ENCODE measurements at regions not wholly inside any gene's neighbourhood (a gene's known extent, or its start where the extent isn't known, plus 50 kb on each side); places are given as distances from the start of the nearest gene placed in this dataset.

DNA sequence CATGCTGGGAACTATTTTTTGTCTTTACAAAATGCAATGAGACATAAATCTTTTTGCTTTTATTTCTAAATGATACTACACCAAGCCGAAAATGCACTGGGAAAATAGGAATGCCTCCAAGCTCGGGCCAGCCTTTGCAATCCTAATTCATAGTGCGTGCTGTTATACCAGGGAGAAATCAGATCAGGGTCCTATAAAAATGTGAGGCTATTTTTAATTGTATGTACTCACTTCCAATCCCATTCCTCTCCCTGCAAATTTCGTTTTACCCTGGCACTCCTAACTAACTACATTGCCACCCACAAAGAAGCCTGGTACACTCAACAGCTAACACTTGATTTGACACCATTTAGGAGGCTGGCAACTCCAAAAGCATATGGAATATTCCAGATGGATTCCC, 350.6 kb upstream of the ZFP64 start:
- CTCF ChIA-PET = no interaction called here

GRCh38 chr20:52540509-52540908, 348.9 kb upstream of the ZFP64 start:
- H3K27ac Mint-ChIP-seq = no peak overlapping the region
- no peaks in the 10 kb centered on the region for H3K4me1 Mint-ChIP-seq (ENCODE audit: low read depth)
- intact Hi-C loops (cut with micrococcal nuclease) = no loop called here
- no peaks in the 10 kb centered on the region for H3K27me3 Mint-ChIP-seq (ENCODE audit: low read depth)
- no peak overlapping the region for H3K4me3 Mint-ChIP-seq
- CTCF ChIA-PET = no interaction called here
- no peaks in the 10 kb centered on the region for H3K36me3 Mint-ChIP-seq (ENCODE audit: low read depth)
- peaks cover 2% of the 10 kb centered on the region for H3K9me3 Mint-ChIP-seq
- no peak for DNase-seq

More for the DNA sequence above, 350.6 kb upstream of the ZFP64 start:
- Mint-ChIP-seq H3K36me3 (ENCODE audit: low read depth) (no peaks in the 10 kb centered on the region), H3K9me3 (peaks cover 6% of the 10 kb centered on the region), H3K27ac (no peak overlapping the region), H3K27me3 (ENCODE audit: low read depth) (no peaks in the 10 kb centered on the region), H3K4me1 (ENCODE audit: low read depth) (no peaks in the 10 kb centered on the region), H3K4me3 (no peak overlapping the region)
- intact Hi-C loops (cut with micrococcal nuclease) = no loop called here
- no peak for DNase-seq

DNA sequence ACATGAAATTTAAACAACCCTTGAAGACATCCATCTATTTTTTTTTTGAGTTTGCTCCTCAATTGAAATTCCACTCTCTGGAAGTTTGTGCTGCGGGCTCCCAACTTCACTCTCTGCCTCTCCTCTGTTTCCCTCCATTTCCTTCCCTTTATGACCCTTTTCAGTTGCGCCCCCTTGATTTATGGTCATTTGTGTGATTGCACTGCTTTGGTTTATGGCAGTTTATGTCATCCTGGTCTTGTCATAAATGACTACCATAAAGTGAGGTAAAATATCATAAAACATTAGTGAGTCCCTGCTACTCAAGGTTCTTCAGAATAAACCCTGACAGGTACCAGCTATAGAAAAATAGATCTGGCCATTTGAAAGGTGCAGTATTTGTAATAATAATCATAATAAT, 348.3 kb upstream of the ZFP64 start:
- Mint-ChIP-seq H3K4me1 (ENCODE audit: low read depth) (no peaks in the 10 kb centered on the region), H3K36me3 (ENCODE audit: low read depth) (no peaks in the 10 kb centered on the region), H3K9me3 (peaks cover 2% of the 10 kb centered on the region), H3K27ac (no peak overlapping the region), H3K4me3 (no peak overlapping the region), H3K27me3 (ENCODE audit: low read depth) (no peaks in the 10 kb centered on the region)
- CTCF ChIA-PET = no interaction called here
- no peak for DNase-seq
- intact Hi-C loops (cut with micrococcal nuclease) = no loop called here

DNA sequence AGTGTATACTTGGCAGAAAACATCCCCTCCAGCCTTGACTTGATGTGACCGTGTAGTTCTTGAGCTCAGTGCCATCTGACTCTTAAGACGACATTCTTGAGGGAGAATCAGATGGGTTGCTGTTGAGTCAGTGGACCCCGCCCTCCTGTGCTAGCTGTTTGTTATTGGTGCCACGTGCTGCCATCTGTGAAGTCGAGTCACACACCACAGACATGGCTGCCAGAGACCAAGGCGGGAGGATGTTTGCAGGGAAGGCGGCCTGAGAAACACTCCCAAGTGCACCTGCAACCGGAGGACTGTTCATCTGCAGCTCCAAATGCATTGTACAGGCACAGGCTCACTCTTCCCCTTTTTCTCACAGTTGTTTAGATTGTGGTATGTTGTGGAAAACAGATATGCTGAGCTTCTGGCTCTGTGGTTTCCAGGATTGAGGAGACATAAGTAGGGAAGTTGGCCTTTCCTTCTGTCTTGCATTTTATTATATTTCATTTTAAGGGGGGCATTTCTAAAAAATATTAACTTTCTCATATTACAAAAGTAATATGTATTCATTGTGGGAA, 345.3 kb upstream of the ZFP64 start:
- Mint-ChIP-seq H3K27me3 (ENCODE audit: low read depth) (no peaks in the 10 kb centered on the region), H3K4me1 (ENCODE audit: low read depth) (peaks cover 2% of the 10 kb centered on the region), H3K9me3 (no peaks in the 10 kb centered on the region), H3K4me3 (no peak overlapping the region), H3K27ac (no peak overlapping the region), H3K36me3 (ENCODE audit: low read depth) (no peaks in the 10 kb centered on the region)
- DNase-seq = no peak
- CTCF ChIA-PET = no interaction called here
- intact Hi-C loops (cut with micrococcal nuclease) = no loop called here

DNA sequence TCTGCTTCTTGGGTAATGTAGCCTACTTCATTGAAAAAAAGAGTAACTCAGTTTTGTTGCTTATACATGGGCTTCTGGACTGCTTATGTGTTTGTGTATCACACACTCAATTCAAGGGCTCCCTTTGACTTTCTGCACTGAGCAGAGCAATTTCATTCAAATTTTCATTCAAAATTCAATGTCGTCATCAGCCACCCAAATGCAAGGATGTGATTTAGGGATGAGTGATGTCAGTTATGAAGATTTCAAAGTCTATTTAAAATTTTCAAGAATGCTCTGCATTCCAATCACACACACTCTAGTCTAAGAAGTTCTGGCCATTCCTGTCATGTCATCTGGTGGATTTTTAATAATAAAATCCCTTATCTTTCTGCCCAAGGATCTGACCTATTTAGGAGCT, 344.5 kb upstream of the ZFP64 start:
- no peaks in the 10 kb centered on the region for H3K36me3 Mint-ChIP-seq (ENCODE audit: low read depth)
- no peaks in the 10 kb centered on the region for H3K9me3 Mint-ChIP-seq
- CTCF ChIA-PET = no interaction called here
- H3K27ac Mint-ChIP-seq = no peak overlapping the region
- intact Hi-C loops (cut with micrococcal nuclease) = no loop called here
- DNase-seq = no peak
- H3K4me3 Mint-ChIP-seq = no peak overlapping the region
- peaks cover 2% of the 10 kb centered on the region for H3K4me1 Mint-ChIP-seq (ENCODE audit: low read depth)
- H3K27me3 Mint-ChIP-seq (ENCODE audit: low read depth) = no peaks in the 10 kb centered on the region

GRCh38 chr20:52534616-52535015, 343.0 kb upstream of the ZFP64 start:
- Mint-ChIP-seq H3K4me3 (no peak overlapping the region), H3K27ac (no peak overlapping the region), H3K36me3 (ENCODE audit: low read depth) (no peaks in the 10 kb centered on the region), H3K27me3 (ENCODE audit: low read depth) (no peaks in the 10 kb centered on the region), H3K9me3 (no peaks in the 10 kb centered on the region), H3K4me1 (ENCODE audit: low read depth) (peaks cover 2% of the 10 kb centered on the region)
- no peak for DNase-seq
- CTCF ChIA-PET = no interaction called here
- intact Hi-C loops (cut with micrococcal nuclease) = no loop called here

DNA sequence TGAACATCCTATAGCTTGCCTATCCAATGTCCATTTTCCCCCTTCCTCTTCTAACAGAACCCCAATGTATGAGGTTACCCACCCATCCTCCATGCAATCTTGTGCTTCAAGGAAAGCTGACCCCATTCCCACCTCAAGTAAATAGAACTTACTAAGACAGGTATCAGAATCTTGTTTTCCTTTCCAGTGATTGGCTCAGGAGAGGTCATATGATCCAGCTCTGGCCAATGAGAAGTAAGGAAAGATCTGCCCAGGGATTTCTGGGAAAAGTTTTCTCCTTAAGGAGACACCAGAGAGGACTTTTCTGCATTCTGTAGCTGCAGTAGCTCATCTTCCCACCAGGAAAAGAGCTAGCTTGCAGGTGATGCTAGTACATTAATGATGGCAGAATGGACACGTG, 341.8 kb upstream of the ZFP64 start:
- H3K4me1 Mint-ChIP-seq (ENCODE audit: low read depth) = peaks cover 2% of the 10 kb centered on the region
- no peaks in the 10 kb centered on the region for H3K36me3 Mint-ChIP-seq (ENCODE audit: low read depth)
- H3K27me3 Mint-ChIP-seq (ENCODE audit: low read depth) = peaks cover 2% of the 10 kb centered on the region
- H3K9me3 Mint-ChIP-seq = no peaks in the 10 kb centered on the region
- CTCF ChIA-PET = no interaction called here
- no peak overlapping the region for H3K4me3 Mint-ChIP-seq
- no peak for DNase-seq
- intact Hi-C loops (cut with micrococcal nuclease) = no loop called here
- no peak overlapping the region for H3K27ac Mint-ChIP-seq

GRCh38 chr20:52532674-52533073, 341.1 kb upstream of the ZFP64 start:
- Mint-ChIP-seq H3K36me3 (ENCODE audit: low read depth) (no peaks in the 10 kb centered on the region), H3K27ac (no peak overlapping the region), H3K9me3 (no peaks in the 10 kb centered on the region), H3K4me1 (ENCODE audit: low read depth) (peaks cover 2% of the 10 kb centered on the region), H3K27me3 (ENCODE audit: low read depth) (peaks cover 2% of the 10 kb centered on the region), H3K4me3 (no peak overlapping the region)
- intact Hi-C loops (cut with micrococcal nuclease) = no loop called here
- CTCF ChIA-PET = no interaction called here
- no peak for DNase-seq

GRCh38 chr20:52530571-52530970, 339.0 kb upstream of the ZFP64 start:
- no peaks in the 10 kb centered on the region for H3K9me3 Mint-ChIP-seq
- no peak overlapping the region for H3K27ac Mint-ChIP-seq
- peaks cover 2% of the 10 kb centered on the region for H3K4me1 Mint-ChIP-seq (ENCODE audit: low read depth)
- CTCF ChIA-PET = interaction anchor here (0.7 kb wide), 1 partner anchor 1538 kb away, joined by 3 read pairs; no protein-coding TSS in a partner anchor
- no peak for DNase-seq
- no peaks in the 10 kb centered on the region for H3K36me3 Mint-ChIP-seq (ENCODE audit: low read depth)
- peaks cover 2% of the 10 kb centered on the region for H3K27me3 Mint-ChIP-seq (ENCODE audit: low read depth)
- intact Hi-C loops (cut with micrococcal nuclease) = no loop called here
- H3K4me3 Mint-ChIP-seq = no peak overlapping the region

GRCh38 chr20:52529826-52530225, 338.2 kb upstream of the ZFP64 start:
- Mint-ChIP-seq H3K27ac (no peak overlapping the region), H3K4me3 (no peak overlapping the region), H3K4me1 (ENCODE audit: low read depth) (peaks cover 2% of the 10 kb centered on the region), H3K27me3 (ENCODE audit: low read depth) (peaks cover 2% of the 10 kb centered on the region), H3K9me3 (no peaks in the 10 kb centered on the region), H3K36me3 (ENCODE audit: low read depth) (no peaks in the 10 kb centered on the region)
- DNase-seq = no peak
- intact Hi-C loops (cut with micrococcal nuclease) = no loop called here
- CTCF ChIA-PET = no interaction called here

DNA sequence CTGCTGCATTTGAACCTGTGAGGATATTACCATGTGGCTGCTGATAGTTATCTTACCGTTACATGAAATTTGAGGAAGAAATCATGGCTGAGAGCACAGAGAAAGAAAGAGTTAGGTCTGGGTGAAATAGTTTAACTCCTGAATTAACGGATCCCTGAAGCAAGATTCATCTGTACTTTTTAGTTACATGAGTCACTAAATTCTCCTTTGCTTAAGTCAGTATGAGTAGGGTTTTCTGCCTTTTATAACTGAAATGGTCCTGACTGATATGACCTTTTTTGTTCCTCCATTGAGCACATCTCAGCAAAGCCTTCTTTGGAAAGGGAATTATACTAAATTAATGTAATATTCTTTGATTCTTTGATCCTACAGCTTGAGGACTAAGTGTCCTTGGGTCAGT, 333.3 kb upstream of the ZFP64 start:
- Mint-ChIP-seq H3K36me3 (ENCODE audit: low read depth) (no peaks in the 10 kb centered on the region), H3K27ac (no peak overlapping the region), H3K27me3 (ENCODE audit: low read depth) (peaks cover 2% of the 10 kb centered on the region), H3K9me3 (peaks cover 4% of the 10 kb centered on the region), H3K4me1 (ENCODE audit: low read depth) (peaks cover 4% of the 10 kb centered on the region), H3K4me3 (no peak overlapping the region)
- CTCF ChIA-PET = no interaction called here
- no peak for DNase-seq
- intact Hi-C loops (cut with micrococcal nuclease) = no loop called here

- no peak for DNase-seq
- no peaks in the 10 kb centered on the region for H3K36me3 Mint-ChIP-seq (ENCODE audit: low read depth)
- H3K9me3 Mint-ChIP-seq = peaks cover 2% of the 10 kb centered on the region
- H3K4me1 Mint-ChIP-seq (ENCODE audit: low read depth) = no peaks in the 10 kb centered on the region
- H3K4me3 Mint-ChIP-seq = no peak overlapping the region
- intact Hi-C loops (cut with micrococcal nuclease) = no loop called here
- H3K27ac Mint-ChIP-seq = no peak overlapping the region
- CTCF ChIA-PET = no interaction called here
- no peaks in the 10 kb centered on the region for H3K27me3 Mint-ChIP-seq (ENCODE audit: low read depth)
Observed at GRCh38 chr20:52518735-52519134, 327.2 kb upstream of the ZFP64 start.

DNA sequence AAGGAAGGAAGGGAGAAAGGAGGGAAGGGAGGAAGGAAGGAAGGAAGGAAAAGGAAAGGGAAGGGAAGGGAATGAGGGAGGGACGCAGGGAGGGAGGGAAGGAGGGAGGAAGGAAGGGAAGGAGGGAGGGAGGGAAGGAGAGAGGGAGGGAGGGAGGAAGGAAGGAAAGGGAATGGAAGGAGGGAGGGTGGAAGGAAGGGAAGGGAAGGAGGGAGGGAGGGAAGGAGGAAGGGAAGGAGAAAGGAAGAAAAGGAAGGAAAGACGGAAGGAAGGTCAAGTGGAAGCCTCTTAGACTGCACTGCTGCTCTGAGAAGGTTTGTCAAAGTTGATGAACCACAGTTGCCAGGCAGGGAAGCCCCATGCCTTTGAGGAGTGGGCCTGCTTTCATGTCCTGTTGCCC, 324.3 kb upstream of the ZFP64 start:
- H3K36me3 Mint-ChIP-seq (ENCODE audit: low read depth) = no peaks in the 10 kb centered on the region
- no peak for DNase-seq
- no peaks in the 10 kb centered on the region for H3K9me3 Mint-ChIP-seq
- CTCF ChIA-PET = no interaction called here
- H3K4me3 Mint-ChIP-seq = no peak overlapping the region
- H3K27ac Mint-ChIP-seq = no peak overlapping the region
- no peaks in the 10 kb centered on the region for H3K4me1 Mint-ChIP-seq (ENCODE audit: low read depth)
- intact Hi-C loops (cut with micrococcal nuclease) = no loop called here
- H3K27me3 Mint-ChIP-seq (ENCODE audit: low read depth) = no peaks in the 10 kb centered on the region

DNA sequence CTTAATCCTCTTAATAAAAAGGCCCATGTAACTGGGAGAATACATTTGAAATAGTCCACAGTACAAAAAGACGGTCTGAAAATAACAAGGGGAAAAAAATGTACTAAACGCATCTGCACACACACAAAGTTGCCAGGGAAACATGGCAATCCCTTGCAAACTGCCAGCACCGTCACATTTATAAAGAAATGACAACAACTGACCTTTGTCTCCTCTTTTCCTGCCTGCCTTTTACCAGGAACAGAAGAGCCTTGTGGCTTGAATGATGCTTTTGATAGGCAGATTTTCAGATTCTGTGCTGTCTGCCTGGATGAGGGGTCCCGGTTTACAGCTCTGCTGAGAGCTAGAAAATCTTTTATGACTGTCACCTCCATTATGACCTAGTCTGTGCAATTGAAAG, 308.6 kb upstream of the ZFP64 start:
- no peak for DNase-seq
- Mint-ChIP-seq H3K36me3 (ENCODE audit: low read depth) (no peaks in the 10 kb centered on the region), H3K9me3 (peaks cover 2% of the 10 kb centered on the region), H3K4me1 (ENCODE audit: low read depth) (peaks cover 4% of the 10 kb centered on the region), H3K4me3 (no peak overlapping the region), H3K27ac (no peak overlapping the region), H3K27me3 (ENCODE audit: low read depth) (no peaks in the 10 kb centered on the region)
- CTCF ChIA-PET = no interaction called here
- intact Hi-C loops (cut with micrococcal nuclease) = no loop called here
